MM.1S (cell line): ENCODE measurements at regions not wholly inside any gene's neighbourhood (a gene's known extent, or its start where the extent isn't known, plus 50 kb on each side); places are given as distances from the start of the nearest gene placed in this dataset.
A peak's percentile ranks its signal among the peaks of the same experiment; 100 is the strongest.

Experiments
- DNase-seq: peaks from one replicate; pipeline ENCODE4 v3.0.0-alpha.2; 2015
- H2AFZ ChIP-seq: fragments of 300-600 bp; sonication (generic); 2 replicates; pipeline ENCODE4 v1.6.0; 2016; ENCODE audit warnings: antibody characterized with exemption, low read length
- H3F3A ChIP-seq: fragments of 300-600 bp; sonication (generic); 2 replicates; pipeline ENCODE4 v1.6.1; 2016; ENCODE audit warnings: mild to moderate bottlenecking, antibody characterized with exemption, low read length, moderate library complexity, mixed read lengths; ENCODE audit not compliant: insufficient read depth
- H3K27ac ChIP-seq: fragments of 300-600 bp; sonication (generic); 2 replicates; pipeline ENCODE4 v1.5.1; 2016; ENCODE audit warnings: mild to moderate bottlenecking, low read length
- H3K27me3 ChIP-seq: fragments of 300-600 bp; sonication (generic); replicated peaks from 2 replicates; pipeline ENCODE4 v1.6.0; 2016; ENCODE audit warnings: low read length; ENCODE audit not compliant: insufficient read depth
- H3K36me3 ChIP-seq: fragments of 300-600 bp; sonication (generic); replicated peaks from 2 replicates; pipeline ENCODE4 v1.6.1; 2016; ENCODE audit warnings: mild to moderate bottlenecking, low read length, mixed read lengths; ENCODE audit not compliant: insufficient read depth
- H3K4me1 ChIP-seq: fragments of 300-600 bp; sonication (generic); 2 replicates; pipeline ENCODE4 v1.6.1; 2016; ENCODE audit warnings: low read length, mixed read lengths
- H3K4me2 ChIP-seq: fragments of 300-600 bp; sonication (generic); 2 replicates; pipeline ENCODE4 v1.6.0; 2016; ENCODE audit warnings: low read depth, low read length
- H3K4me3 ChIP-seq: fragments of 300-600 bp; sonication (generic); 2 replicates; pipeline ENCODE4 v1.5.1; 2016; ENCODE audit warnings: low read length, mixed read lengths
- H3K79me2 ChIP-seq: fragments of 300-600 bp; sonication (generic); 2 replicates; pipeline ENCODE4 v1.6.1; 2016; ENCODE audit warnings: mixed run types, low read length, mixed read lengths
- H3K9ac ChIP-seq: fragments of 300-600 bp; sonication (generic); 2 replicates; pipeline ENCODE4 v1.6.1; 2016; ENCODE audit warnings: low read length, mixed read lengths
- H3K9me2 ChIP-seq: fragments of 300-600 bp; sonication (generic); replicated peaks from 2 replicates; pipeline ENCODE4 v1.6.1; 2016; ENCODE audit warnings: mild to moderate bottlenecking, low read length, mixed read lengths; ENCODE audit not compliant: insufficient read depth
- H3K9me3 ChIP-seq: fragments of 300-600 bp; sonication (generic); replicated peaks from 2 replicates; pipeline ENCODE4 v1.6.1; 2016; ENCODE audit warnings: mild to moderate bottlenecking, low read length, mixed read lengths; ENCODE audit not compliant: insufficient read depth
- H4K20me1 ChIP-seq: fragments of 300-600 bp; sonication (generic); 2 replicates; pipeline ENCODE4 v1.6.1; 2016; ENCODE audit warnings: mild to moderate bottlenecking, low read length, moderate library complexity, mixed read lengths; ENCODE audit not compliant: insufficient read depth
- CTCF ChIP-seq: fragments of 300-600 bp; sonication (generic); IDR thresholded peaks from 2 replicates; pipeline ENCODE4 v1.5.1; 2016; ENCODE audit warnings: antibody characterized with exemption, low read length, mixed read lengths
- EZH2 ChIP-seq: fragments of 300-600 bp; sonication (generic); optimal IDR thresholded peaks from 2 replicates; pipeline ENCODE3; 2017; ENCODE audit warnings: low read depth, mild to moderate bottlenecking, antibody characterized with exemption, low read length, mixed read lengths
- EZH2phosphoT487 ChIP-seq: fragments of 300-600 bp; sonication (generic); IDR thresholded peaks from 2 replicates; pipeline ENCODE4 v1.6.1; 2018; ENCODE audit warnings: antibody characterized with exemption, low read length

GRCh38 chr17:77480199-77480508, 339.4 kb downstream of the SEC14L1 start:
- DNase-seq: peak; percentile 4
- peaks cover 8% of the 10 kb centered on the region for H3F3A ChIP-seq
- H3K4me2 ChIP-seq: no peak overlapping the region
- TF ChIP-seq EZH2phosphoT487 (no peak), CTCF (no peak), EZH2 (no peak)
- no peak overlapping the region for H2AFZ ChIP-seq
- peaks cover 94% of the 10 kb centered on the region for H3K79me2 ChIP-seq
- H3K9me2 ChIP-seq: no peaks in the 10 kb centered on the region
- H3K9me3 ChIP-seq: no peaks in the 10 kb centered on the region
- H3K4me1 ChIP-seq: peaks cover 22% of the 10 kb centered on the region
- no peaks in the 10 kb centered on the region for H4K20me1 ChIP-seq
- no peak overlapping the region for H3K9ac ChIP-seq
- H3K4me3 ChIP-seq: no peak overlapping the region
- no peaks in the 10 kb centered on the region for H3K27me3 ChIP-seq
- H3K36me3 ChIP-seq: no peaks in the 10 kb centered on the region
- no peak overlapping the region for H3K27ac ChIP-seq

- H3K9me3 ChIP-seq: no peaks in the 10 kb centered on the region
- TF ChIP-seq CTCF (no peak), EZH2 (no peak), EZH2phosphoT487 (no peak)
- no peak overlapping the region for H3K27ac ChIP-seq
- no peaks in the 10 kb centered on the region for H3K27me3 ChIP-seq
- no peak overlapping the region for H3K4me3 ChIP-seq
- H3K9ac ChIP-seq: no peak overlapping the region
- no peak overlapping the region for H2AFZ ChIP-seq
- H4K20me1 ChIP-seq: no peaks in the 10 kb centered on the region
- H3K4me2 ChIP-seq: no peak overlapping the region
- peaks cover 8% of the 10 kb centered on the region for H3F3A ChIP-seq
- H3K4me1 ChIP-seq: peaks cover 22% of the 10 kb centered on the region
- DNase-seq: peak; percentile 2
- no peaks in the 10 kb centered on the region for H3K36me3 ChIP-seq
- no peaks in the 10 kb centered on the region for H3K9me2 ChIP-seq
- peaks cover 94% of the 10 kb centered on the region for H3K79me2 ChIP-seq
Observed at GRCh38 chr17:77480509-77481215, 339.9 kb downstream of the SEC14L1 start.

GRCh38 chr17:77481476-77482374, 341.0 kb downstream of the SEC14L1 start:
- Histone ChIP-seq H3K4me1 (peaks cover 12% of the 10 kb centered on the region), H4K20me1 (no peaks in the 10 kb centered on the region), H3K4me3 (no peak overlapping the region), H3K27me3 (no peaks in the 10 kb centered on the region), H3K79me2 (peaks cover 88% of the 10 kb centered on the region), H3F3A (peaks cover 8% of the 10 kb centered on the region), H3K27ac (no peak overlapping the region), H3K36me3 (no peaks in the 10 kb centered on the region), H3K9me2 (no peaks in the 10 kb centered on the region), H3K9ac (no peak overlapping the region), H3K9me3 (no peaks in the 10 kb centered on the region), H3K4me2 (no peak overlapping the region), H2AFZ (no peak overlapping the region)
- DNase-seq: no peak
- no peak for TF ChIP-seq EZH2
- no peak for TF ChIP-seq EZH2phosphoT487
- TF ChIP-seq CTCF: no peak
